Mesendoderm (in vitro differentiated cells): ENCODE measurements at regions not wholly inside any gene's neighbourhood (a gene's known extent, or its start where the extent isn't known, plus 50 kb on each side); places are given as distances from the start of the nearest gene placed in this dataset.

ENCODE experiments used
- DNase-seq: peaks from one replicate; pipeline ENCODE4 v3.0.0; 2013
- H2AK5ac ChIP-seq: 2 replicates; pipeline ENCODE4 v1.6.1; 2013; ENCODE audit warnings: low read length, inconsistent platforms
- H2BK120ac ChIP-seq: 2 replicates; pipeline ENCODE4 v1.6.1; 2013; ENCODE audit warnings: low read depth, mild to moderate bottlenecking, low read length, moderate library complexity, mixed read lengths
- H2BK15ac ChIP-seq: replicated peaks from 2 replicates; pipeline ENCODE4 v1.6.1; 2013; ENCODE audit warnings: low read depth, mild to moderate bottlenecking, moderate library complexity
- H2BK5ac ChIP-seq: 2 replicates; pipeline ENCODE4 v1.6.1; 2013; ENCODE audit warnings: low read length, inconsistent platforms
- H3K18ac ChIP-seq: 2 replicates; pipeline ENCODE4 v1.6.1; 2013; ENCODE audit warnings: mild to moderate bottlenecking, low read length, mixed read lengths
- H3K23ac ChIP-seq: one replicate; pipeline ENCODE4 v1.6.1; 2013; ENCODE audit warnings: low read length
- H3K27ac ChIP-seq: 2 replicates; pipeline ENCODE4 v1.5.1; 2013; ENCODE audit warnings: low read depth, mild to moderate bottlenecking, inconsistent platforms, low read length, moderate library complexity
- H3K27me3 ChIP-seq: 2 replicates; pipeline ENCODE4 v1.6.1; 2013; ENCODE audit warnings: low read length, control low read depth, mild to moderate bottlenecking, inconsistent platforms; ENCODE audit not compliant: insufficient read depth, poor library complexity
- H3K36me3 ChIP-seq: 2 replicates; pipeline ENCODE4 v1.6.1; 2013; ENCODE audit warnings: low read length, inconsistent platforms; ENCODE audit not compliant: control insufficient read depth, insufficient read depth
- H3K4ac ChIP-seq: one replicate; pipeline ENCODE4 v1.6.1; 2013; ENCODE audit warnings: low read depth, mild to moderate bottlenecking, low read length, moderate library complexity
- H3K4me1 ChIP-seq: 2 replicates; pipeline ENCODE4 v1.6.1; 2013; ENCODE audit warnings: low read depth, low read length, inconsistent platforms; ENCODE audit not compliant: control insufficient read depth
- H3K4me2 ChIP-seq: 2 replicates; pipeline ENCODE4 v1.6.1; 2013; ENCODE audit warnings: low read length
- H3K4me3 ChIP-seq: 2 replicates; pipeline ENCODE4 v1.5.1; 2013; ENCODE audit warnings: mild to moderate bottlenecking, low read length
- H3K56ac ChIP-seq: one replicate; pipeline ENCODE4 v1.6.1; 2013; ENCODE audit warnings: low read length
- H3K79me1 ChIP-seq: 2 replicates; pipeline ENCODE4 v1.6.1; 2013; ENCODE audit warnings: low read length, inconsistent platforms
- H3K79me2 ChIP-seq: 2 replicates; pipeline ENCODE4 v1.6.1; 2013; ENCODE audit warnings: mild to moderate bottlenecking, low read length; ENCODE audit not compliant: control insufficient read depth, insufficient read depth
- H3K9ac ChIP-seq: 2 replicates; pipeline ENCODE4 v1.6.1; 2013; ENCODE audit warnings: low read length, inconsistent platforms
- H4K5ac ChIP-seq: one replicate; pipeline ENCODE4 v1.6.1; 2013; ENCODE audit warnings: low read length
- H4K8ac ChIP-seq: one replicate; pipeline ENCODE4 v1.6.1; 2013; ENCODE audit warnings: low read depth, mild to moderate bottlenecking, control low read depth, low read length, moderate library complexity
- WGBS: extraction: QIAGEN DNeasy Blood & Tissue Kit; methylation state at CpG from one replicate; pipeline ENCODE4 v1.1.7; 2013; ENCODE audit warnings: low lambda C conversion rate, missing lambda C conversion rate; ENCODE audit not compliant: insufficient coverage; ENCODE audit errors: extremely low coverage; 5-methylcytosine and 5-hydroxymethylcytosine counted together

DNA sequence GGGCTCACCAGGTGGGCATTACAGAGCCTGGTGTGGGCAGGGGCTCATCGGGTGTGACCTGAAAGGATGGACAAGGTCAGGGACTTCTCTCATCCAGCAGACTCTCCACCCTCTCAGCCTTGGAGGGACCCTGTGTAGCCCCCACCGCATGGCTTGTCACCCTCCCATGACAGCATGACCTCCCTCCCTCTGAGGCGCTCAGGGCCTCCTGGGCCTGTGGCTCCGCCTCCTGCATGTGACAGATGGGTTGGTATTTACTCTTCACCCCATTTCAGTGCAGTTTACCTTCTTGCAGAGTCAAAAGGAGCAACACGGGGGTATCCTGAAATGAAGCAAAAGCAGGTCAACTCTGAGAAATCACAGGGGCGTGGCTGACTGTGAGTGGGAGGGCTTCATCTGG, 298.6 kb upstream of the AJAP1 start:
- Histone ChIP-seq H2AK5ac (no peak overlapping the region), H3K23ac (no peak overlapping the region), H3K27ac (no peak overlapping the region), H2BK5ac (no peak overlapping the region), H3K4me1 (no peaks in the 10 kb centered on the region), H3K18ac (no peak overlapping the region), H3K79me1 (no peaks in the 10 kb centered on the region), H2BK120ac (no peak overlapping the region), H3K36me3 (no peaks in the 10 kb centered on the region), H2BK15ac (no peak overlapping the region), H3K9ac (no peak overlapping the region), H3K4ac (no peak overlapping the region), H3K4me2 (no peak overlapping the region), H4K8ac (no peak overlapping the region), H3K27me3 (no peaks in the 10 kb centered on the region), H3K79me2 (no peaks in the 10 kb centered on the region), H3K4me3 (no peak overlapping the region), H3K56ac (no peak overlapping the region), H4K5ac (no peak overlapping the region)
- no CpG with 5 or more reads among the region's 6 CpGs for WGBS
- DNase-seq, result no peak

DNA sequence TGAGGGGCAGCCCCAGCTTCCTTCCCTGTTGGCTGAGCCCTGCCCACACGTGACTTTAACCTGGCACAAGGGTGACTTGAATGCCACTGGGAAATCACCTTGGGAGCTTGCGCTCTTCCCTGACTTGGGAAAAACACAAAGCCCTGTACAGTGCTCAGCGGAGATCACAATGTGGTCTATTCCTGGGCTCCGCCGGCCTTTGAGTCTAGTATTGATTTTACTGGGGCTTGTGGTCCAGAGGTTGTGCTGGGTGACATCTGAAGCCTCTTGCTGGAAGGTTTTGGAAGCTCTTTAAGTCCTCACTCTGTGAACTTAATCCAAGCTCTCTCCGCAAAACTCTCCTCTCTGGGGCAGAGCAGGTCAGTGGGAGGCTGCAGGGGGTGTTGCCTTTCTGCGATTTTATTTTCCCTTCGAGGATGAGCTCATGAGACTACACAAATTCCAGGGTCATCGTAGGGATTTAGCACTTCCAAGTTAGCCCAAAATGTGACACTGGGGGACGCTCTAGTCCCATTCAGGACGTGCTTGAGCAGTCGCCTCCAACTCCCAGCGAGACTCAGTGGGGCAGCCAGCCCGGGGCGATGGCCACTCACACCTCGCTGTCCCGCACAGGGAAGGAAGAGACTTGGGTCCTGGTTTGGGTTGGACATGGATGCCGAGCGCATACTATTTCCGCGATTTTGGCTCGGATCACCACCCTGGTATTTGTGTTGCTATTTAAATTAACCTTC, 291.9 kb upstream of the AJAP1 start:
- H2BK15ac ChIP-seq, result no peak overlapping the region
- no peaks in the 10 kb centered on the region for H3K79me1 ChIP-seq
- no CpG with 5 or more reads among the region's 22 CpGs for WGBS
- H3K27ac ChIP-seq, result no peak overlapping the region
- no peak overlapping the region for H3K56ac ChIP-seq
- no peak overlapping the region for H2AK5ac ChIP-seq
- H2BK120ac ChIP-seq, result no peak overlapping the region
- H3K23ac ChIP-seq, result no peak overlapping the region
- no peak overlapping the region for H3K9ac ChIP-seq
- H4K8ac ChIP-seq, result no peak overlapping the region
- no peak overlapping the region for H4K5ac ChIP-seq
- no peak overlapping the region for H3K18ac ChIP-seq
- no peak overlapping the region for H3K4me3 ChIP-seq
- no peaks in the 10 kb centered on the region for H3K4me1 ChIP-seq
- no peaks in the 10 kb centered on the region for H3K36me3 ChIP-seq
- H3K79me2 ChIP-seq, result no peaks in the 10 kb centered on the region
- H3K4ac ChIP-seq, result no peak overlapping the region
- DNase-seq, result no peak
- H3K4me2 ChIP-seq, result no peak overlapping the region
- no peaks in the 10 kb centered on the region for H3K27me3 ChIP-seq
- H2BK5ac ChIP-seq, result no peak overlapping the region

DNA sequence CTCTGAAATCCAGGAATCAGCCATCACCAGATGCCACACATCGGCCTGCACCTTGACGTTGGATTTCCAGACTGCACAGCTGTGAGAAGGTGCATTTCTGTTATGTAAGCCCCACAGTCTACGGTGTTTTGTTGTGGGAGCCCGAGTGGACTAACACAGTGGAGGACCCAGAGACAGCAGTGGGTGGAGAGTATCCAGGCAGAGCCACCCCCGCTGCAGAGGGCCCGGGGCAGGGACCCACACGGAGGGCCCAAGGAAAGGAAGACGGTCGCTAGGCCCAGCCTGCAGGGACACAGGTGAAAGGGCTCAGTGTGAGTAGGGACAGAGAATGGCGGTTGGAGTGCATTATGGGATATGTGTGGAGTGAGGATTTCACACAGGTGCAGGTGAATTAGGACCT, 288.3 kb upstream of the AJAP1 start:
- H3K4me1 ChIP-seq, result no peaks in the 10 kb centered on the region
- no peak overlapping the region for H3K9ac ChIP-seq
- H4K5ac ChIP-seq, result no peak overlapping the region
- no peak for DNase-seq
- H3K23ac ChIP-seq, result no peak overlapping the region
- H3K27ac ChIP-seq, result no peak overlapping the region
- H3K4ac ChIP-seq, result no peak overlapping the region
- H3K18ac ChIP-seq, result no peak overlapping the region
- H4K8ac ChIP-seq, result no peak overlapping the region
- H3K36me3 ChIP-seq, result no peaks in the 10 kb centered on the region
- no CpG with 5 or more reads among the region's 10 CpGs for WGBS
- no peak overlapping the region for H3K4me2 ChIP-seq
- H3K27me3 ChIP-seq, result no peaks in the 10 kb centered on the region
- no peak overlapping the region for H2BK15ac ChIP-seq
- H3K56ac ChIP-seq, result no peak overlapping the region
- no peaks in the 10 kb centered on the region for H3K79me2 ChIP-seq
- no peaks in the 10 kb centered on the region for H3K79me1 ChIP-seq
- H3K4me3 ChIP-seq, result no peak overlapping the region
- no peak overlapping the region for H2BK120ac ChIP-seq
- H2BK5ac ChIP-seq, result no peak overlapping the region
- no peak overlapping the region for H2AK5ac ChIP-seq

DNA sequence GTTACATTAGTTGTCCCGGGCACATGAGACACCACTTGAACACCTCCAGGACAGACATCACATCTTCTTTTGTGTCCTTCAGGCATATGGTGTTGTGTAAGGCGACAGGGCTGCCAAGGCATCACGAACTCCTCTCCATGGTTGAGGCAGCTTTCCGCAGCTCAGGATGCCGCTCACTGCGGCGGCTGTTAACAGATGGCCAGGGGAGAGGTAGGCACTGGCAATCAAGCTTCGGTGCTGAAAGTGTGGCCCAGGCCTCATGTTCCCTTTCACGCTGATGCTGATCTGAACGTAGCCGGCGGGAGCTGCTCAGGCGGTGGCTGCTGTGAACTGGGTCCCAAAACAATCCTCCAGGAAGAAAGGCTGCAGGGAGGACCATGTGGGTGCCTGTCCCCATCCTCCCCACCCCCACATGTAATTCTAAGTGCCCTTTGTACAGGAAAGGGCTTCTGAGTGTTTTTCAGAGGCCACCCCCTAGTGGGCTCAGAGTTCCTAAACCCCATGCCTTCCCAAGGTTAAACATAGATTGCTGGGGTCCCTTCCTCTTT, 287.1 kb upstream of the AJAP1 start:
- Histone ChIP-seq H2AK5ac (no peak overlapping the region), H3K18ac (no peak overlapping the region), H4K8ac (no peak overlapping the region), H3K56ac (no peak overlapping the region), H3K27me3 (no peaks in the 10 kb centered on the region), H3K36me3 (no peaks in the 10 kb centered on the region), H4K5ac (no peak overlapping the region), H3K79me1 (no peaks in the 10 kb centered on the region), H3K9ac (no peak overlapping the region), H3K23ac (no peak overlapping the region), H2BK15ac (no peak overlapping the region), H3K4me3 (no peak overlapping the region), H3K4me1 (no peaks in the 10 kb centered on the region), H3K4me2 (no peak overlapping the region), H3K4ac (no peak overlapping the region), H3K79me2 (no peaks in the 10 kb centered on the region), H3K27ac (no peak overlapping the region), H2BK5ac (no peak overlapping the region), H2BK120ac (no peak overlapping the region)
- no peak for DNase-seq
- no CpG with 5 or more reads among the region's 13 CpGs for WGBS

DNA sequence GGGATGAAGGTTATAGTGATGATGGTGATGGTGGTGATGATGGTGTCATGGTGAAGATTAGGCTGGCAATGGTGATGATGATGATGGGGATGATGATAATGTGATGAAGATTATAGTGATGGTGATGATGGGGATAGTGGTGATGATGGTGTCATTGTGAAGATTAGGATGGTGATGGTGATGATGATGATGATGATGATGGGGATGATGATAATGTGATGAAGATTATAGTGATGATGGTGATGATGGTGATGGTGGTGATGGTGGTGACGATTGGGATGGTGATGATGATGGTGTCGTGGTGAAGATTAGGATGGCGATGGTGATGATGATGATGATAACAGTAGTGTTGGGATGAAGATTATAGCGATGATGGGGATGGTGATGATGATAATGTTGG, 285.1 kb upstream of the AJAP1 start:
- Histone ChIP-seq H3K36me3 (no peaks in the 10 kb centered on the region), H2BK5ac (no peak overlapping the region), H3K18ac (no peak overlapping the region), H3K79me1 (no peaks in the 10 kb centered on the region), H3K4me2 (no peak overlapping the region), H2BK15ac (no peak overlapping the region), H3K23ac (no peak overlapping the region), H3K4ac (no peak overlapping the region), H2BK120ac (no peak overlapping the region), H4K5ac (no peak overlapping the region), H4K8ac (no peak overlapping the region), H3K27ac (no peak overlapping the region), H3K56ac (no peak overlapping the region), H3K4me3 (no peak overlapping the region), H3K79me2 (no peaks in the 10 kb centered on the region), H2AK5ac (no peak overlapping the region), H3K27me3 (no peaks in the 10 kb centered on the region), H3K9ac (no peak overlapping the region), H3K4me1 (no peaks in the 10 kb centered on the region)
- 100% methylated on average over 4 of the region's 4 CpGs for WGBS
- no peak for DNase-seq

DNA sequence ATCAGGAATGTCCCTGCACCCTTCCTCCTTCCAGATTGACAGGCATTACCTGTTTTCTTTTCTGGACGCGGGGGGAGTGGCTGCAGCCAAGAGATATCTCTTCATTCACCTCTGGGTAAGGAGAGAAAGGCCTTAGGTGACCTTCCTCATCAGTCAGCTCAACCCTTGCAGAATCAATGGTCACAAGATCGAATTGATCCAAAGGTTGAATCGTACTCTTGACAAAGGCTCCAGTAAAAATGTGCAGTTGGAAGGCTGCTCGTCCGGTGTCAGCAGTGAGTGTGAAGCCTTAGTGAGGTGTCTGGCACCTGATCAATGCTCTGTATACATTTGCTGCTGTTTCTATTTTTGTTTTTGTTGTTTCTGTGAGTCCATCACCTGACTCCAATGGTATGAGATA, 282.6 kb upstream of the AJAP1 start:
- Histone ChIP-seq H4K5ac (no peak overlapping the region), H2AK5ac (no peak overlapping the region), H3K36me3 (no peaks in the 10 kb centered on the region), H3K27me3 (no peaks in the 10 kb centered on the region), H2BK120ac (no peak overlapping the region), H3K27ac (no peak overlapping the region), H2BK15ac (no peak overlapping the region), H2BK5ac (no peak overlapping the region), H3K23ac (no peak overlapping the region), H3K4me2 (no peak overlapping the region), H3K18ac (no peak overlapping the region), H3K4me3 (no peak overlapping the region), H3K9ac (no peak overlapping the region), H3K4me1 (no peaks in the 10 kb centered on the region), H3K79me2 (no peaks in the 10 kb centered on the region), H3K56ac (no peak overlapping the region), H3K79me1 (no peaks in the 10 kb centered on the region), H4K8ac (no peak overlapping the region), H3K4ac (no peak overlapping the region)
- DNase-seq, result no peak
- WGBS, result no CpG with 5 or more reads among the region's 6 CpGs
